Trophoblast cell (in vitro differentiated cells and primary cell): ENCODE measurements at regions not wholly inside any gene's neighbourhood (a gene's known extent, or its start where the extent isn't known, plus 50 kb on each side); places are given as distances from the start of the nearest gene placed in this dataset.

Source experiments
- DNase-seq, 2 donors: peaks; one replicate each; pipeline ENCODE4 v3.0.0-alpha.2; 2016
- H2AFZ ChIP-seq: 2 replicates; pipeline ENCODE4 v1.6.1; 2013; ENCODE audit warnings: low read length, moderate library complexity, mild to moderate bottlenecking; ENCODE audit not compliant: insufficient read depth, poor library complexity
- H2AK5ac ChIP-seq: 2 replicates; pipeline ENCODE4 v1.6.1; 2013; ENCODE audit warnings: mild to moderate bottlenecking, low read length
- H2BK120ac ChIP-seq: 2 replicates; pipeline ENCODE4 v1.6.1; 2013; ENCODE audit warnings: low read length, mild to moderate bottlenecking, moderate library complexity; ENCODE audit not compliant: insufficient read depth, poor library complexity
- H2BK12ac ChIP-seq: 2 replicates; pipeline ENCODE4 v1.6.1; 2013; ENCODE audit warnings: mild to moderate bottlenecking, low read length, moderate library complexity
- H2BK5ac ChIP-seq: 2 replicates; pipeline ENCODE4 v1.6.1; 2013; ENCODE audit warnings: low read length, low read depth, moderate library complexity, mild to moderate bottlenecking; ENCODE audit not compliant: poor library complexity
- H3K14ac ChIP-seq: 2 replicates; pipeline ENCODE4 v1.6.1; 2013; ENCODE audit warnings: mild to moderate bottlenecking, low read length
- H3K18ac ChIP-seq: 2 replicates; pipeline ENCODE4 v1.6.1; 2013; ENCODE audit warnings: mild to moderate bottlenecking, low read length
- H3K23ac ChIP-seq: 2 replicates; pipeline ENCODE4 v1.6.1; 2013; ENCODE audit warnings: low read length
- H3K27ac ChIP-seq: 2 replicates; pipeline ENCODE4 v1.5.1; 2013; ENCODE audit warnings: low read depth, mild to moderate bottlenecking, inconsistent platforms, low read length, moderate library complexity
- H3K27me3 ChIP-seq: 2 replicates; pipeline ENCODE4 v1.6.1; 2013; ENCODE audit warnings: inconsistent platforms, mild to moderate bottlenecking, low read length, moderate library complexity; ENCODE audit not compliant: insufficient read depth
- H3K36me3 ChIP-seq, 2 experiments: 1 replicate in 1 of 2; 2 replicates in 1 of 2; pipeline ENCODE4 v1.6.1; 2013; ENCODE audit warnings: low read length in 2 of 2, mild to moderate bottlenecking in 2 of 2, moderate library complexity in 1 of 2; ENCODE audit not compliant: insufficient read depth in 2 of 2, control insufficient read depth in 1 of 2
- H3K4ac ChIP-seq: 2 replicates; pipeline ENCODE4 v1.6.1; 2013; ENCODE audit warnings: low read depth, mild to moderate bottlenecking, low read length, moderate library complexity
- H3K4me1 ChIP-seq, 2 experiments: 1 replicate in 1 of 2; 2 replicates in 1 of 2; pipeline ENCODE4 v1.6.1; 2013; ENCODE audit warnings: low read length in 2 of 2, mild to moderate bottlenecking in 2 of 2, moderate library complexity in 1 of 2; ENCODE audit not compliant: insufficient read depth in 2 of 2, control insufficient read depth in 1 of 2
- H3K4me2 ChIP-seq: 2 replicates; pipeline ENCODE4 v1.6.1; 2013; ENCODE audit warnings: inconsistent platforms, mild to moderate bottlenecking, low read length, moderate library complexity
- H3K4me3 ChIP-seq: 2 replicates; pipeline ENCODE4 v1.5.1; 2013; ENCODE audit warnings: mild to moderate bottlenecking, low read depth, low read length, inconsistent platforms
- H3K79me1 ChIP-seq: one replicate; pipeline ENCODE4 v1.6.1; 2013; ENCODE audit warnings: low read length
- H3K79me2 ChIP-seq: 2 replicates; pipeline ENCODE4 v1.6.1; 2013; ENCODE audit warnings: low read length, mild to moderate bottlenecking; ENCODE audit not compliant: control insufficient read depth, insufficient read depth, poor library complexity
- H3K9ac ChIP-seq: 2 replicates; pipeline ENCODE4 v1.6.1; 2013; ENCODE audit warnings: mild to moderate bottlenecking, low read length
- H3K9me3 ChIP-seq: 2 replicates; pipeline ENCODE4 v1.6.1; 2013; ENCODE audit warnings: low read depth, mild to moderate bottlenecking, control low read depth, inconsistent platforms, low read length; ENCODE audit not compliant: insufficient read depth
- H4K12ac ChIP-seq: 2 replicates; pipeline ENCODE4 v1.6.1; 2013; ENCODE audit warnings: low read depth, mild to moderate bottlenecking, low read length, moderate library complexity
- H4K8ac ChIP-seq: 2 replicates; pipeline ENCODE4 v1.6.1; 2013; ENCODE audit warnings: low read depth, mild to moderate bottlenecking, low read length, moderate library complexity
- H4K91ac ChIP-seq: one replicate; pipeline ENCODE4 v1.6.1; 2013; ENCODE audit warnings: low read depth, mild to moderate bottlenecking, low read length, moderate library complexity
- WGBS: extraction: QIAGEN DNeasy Blood & Tissue Kit; methylation state at CpG from one replicate; pipeline ENCODE4 v1.1.7; 2013; ENCODE audit warnings: missing lambda C conversion rate; ENCODE audit not compliant: insufficient read length, insufficient coverage; ENCODE audit errors: extremely low coverage; 5-methylcytosine and 5-hydroxymethylcytosine counted together

DNA sequence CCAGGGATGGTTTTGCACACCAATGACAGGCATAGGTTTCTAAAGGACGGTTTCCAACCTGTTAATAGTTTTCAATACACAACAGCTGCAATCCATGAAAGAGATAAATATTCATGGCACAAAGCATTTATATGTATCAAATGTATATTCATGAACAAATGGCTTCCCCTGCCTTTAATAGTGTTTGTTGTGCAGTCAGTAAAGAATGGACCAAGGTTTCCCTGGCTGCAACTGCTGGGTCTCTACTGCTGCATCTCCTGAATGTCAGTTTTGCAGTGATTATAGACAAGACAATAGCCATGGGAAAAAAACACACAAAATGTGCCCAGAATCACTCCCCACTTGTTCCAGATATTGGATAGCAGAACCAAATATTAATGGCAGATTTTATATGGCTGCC lies 284.1 kb downstream of the BTG1 start:
- H3K4me3 ChIP-seq: no peak overlapping the region
- no peaks in the 10 kb centered on the region for H3K4me1 ChIP-seq
- no peak overlapping the region for H2BK12ac ChIP-seq
- no peak overlapping the region for H3K23ac ChIP-seq
- no peak overlapping the region for H3K4me2 ChIP-seq
- no peaks in the 10 kb centered on the region for H3K79me2 ChIP-seq
- H4K12ac ChIP-seq: no peak overlapping the region
- no peak overlapping the region for H2BK5ac ChIP-seq
- no peaks in the 10 kb centered on the region for H3K27me3 ChIP-seq
- H2BK120ac ChIP-seq: no peak overlapping the region
- H3K4ac ChIP-seq: no peak overlapping the region
- no peaks in the 10 kb centered on the region for H3K36me3 ChIP-seq
- no peaks in the 10 kb centered on the region for H3K79me1 ChIP-seq
- no peak overlapping the region for H4K91ac ChIP-seq
- H4K8ac ChIP-seq: no peak overlapping the region
- no peak overlapping the region for H3K27ac ChIP-seq
- WGBS: no CpG with 5 or more reads among the region's 1 CpG
- H3K14ac ChIP-seq: no peak overlapping the region
- no peak overlapping the region for H2AFZ ChIP-seq
- no peak overlapping the region for H3K18ac ChIP-seq
- no peaks in the 10 kb centered on the region for H3K9me3 ChIP-seq
- DNase-seq: no peak
- no peak overlapping the region for H2AK5ac ChIP-seq
- H3K9ac ChIP-seq: no peak overlapping the region

DNA sequence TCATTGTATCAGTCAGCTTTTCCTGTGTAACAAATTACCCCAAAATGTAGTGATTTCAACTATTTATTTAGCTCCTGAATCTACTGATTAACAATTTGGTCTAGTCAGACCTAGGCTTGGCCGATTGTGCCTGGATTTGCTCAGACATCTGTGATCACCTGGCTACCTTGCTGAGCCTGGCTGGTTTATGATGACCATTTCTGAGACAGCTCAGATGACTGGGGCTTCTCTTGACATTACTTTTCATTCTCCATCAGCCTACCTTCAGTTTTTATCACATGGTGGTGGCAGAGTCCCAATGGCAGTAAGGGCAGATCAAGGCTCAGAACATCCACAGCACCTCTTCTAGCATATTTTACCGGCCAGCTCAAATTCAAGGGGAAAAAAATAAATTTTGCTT lies 286.3 kb downstream of the BTG1 start:
- no peak overlapping the region for H3K4me3 ChIP-seq
- H4K91ac ChIP-seq: no peak overlapping the region
- H3K14ac ChIP-seq: no peak overlapping the region
- H3K9ac ChIP-seq: no peak overlapping the region
- no peak overlapping the region for H4K12ac ChIP-seq
- no peak overlapping the region for H3K4ac ChIP-seq
- H3K18ac ChIP-seq: no peak overlapping the region
- no peaks in the 10 kb centered on the region for H3K27me3 ChIP-seq
- H3K4me2 ChIP-seq: no peak overlapping the region
- no peak overlapping the region for H4K8ac ChIP-seq
- H3K27ac ChIP-seq: no peak overlapping the region
- no peaks in the 10 kb centered on the region for H3K36me3 ChIP-seq
- no peak overlapping the region for H3K23ac ChIP-seq
- H3K79me1 ChIP-seq: no peaks in the 10 kb centered on the region
- H3K4me1 ChIP-seq: no peaks in the 10 kb centered on the region
- H3K9me3 ChIP-seq: no peaks in the 10 kb centered on the region
- WGBS: no CpG with 5 or more reads among the region's 2 CpGs
- H3K79me2 ChIP-seq: no peaks in the 10 kb centered on the region
- H2AK5ac ChIP-seq: no peak overlapping the region
- no peak overlapping the region for H2BK12ac ChIP-seq
- H2BK5ac ChIP-seq: no peak overlapping the region
- no peak overlapping the region for H2BK120ac ChIP-seq
- no peak overlapping the region for H2AFZ ChIP-seq
- no peak for DNase-seq

DNA sequence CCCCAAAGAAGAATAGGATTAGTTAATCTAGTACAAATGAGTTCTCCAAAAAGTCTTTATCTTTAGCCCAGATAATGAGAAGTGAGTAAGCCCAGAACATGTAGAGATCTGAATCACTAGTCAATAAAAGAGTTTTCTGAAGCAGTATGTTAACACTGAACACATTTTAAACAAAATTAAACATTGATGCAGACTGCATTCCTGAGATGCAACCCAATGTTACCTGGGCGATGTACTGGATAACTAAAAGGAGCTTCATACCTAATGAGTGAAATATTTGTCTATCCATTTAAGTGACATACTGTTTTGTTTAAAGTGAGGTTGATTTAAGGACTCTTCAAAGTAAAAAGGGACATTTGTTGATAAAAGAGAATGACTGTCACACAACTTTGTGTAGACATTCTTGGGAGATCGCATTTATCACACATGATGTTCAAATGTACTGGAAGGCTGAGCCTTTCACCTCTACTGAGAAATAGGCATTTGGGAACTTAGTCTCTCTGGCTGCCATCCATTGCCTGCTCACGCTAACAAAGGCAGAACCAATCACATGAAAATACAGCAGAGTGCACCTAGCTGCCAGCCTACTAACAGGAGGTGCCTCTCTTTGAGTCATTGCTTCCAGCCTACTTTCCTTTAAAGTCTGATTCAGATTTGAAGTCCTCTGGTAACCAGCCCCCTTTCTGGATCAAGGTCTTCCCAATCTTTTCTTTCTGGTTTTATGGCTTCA lies 287.7 kb downstream of the BTG1 start:
- H3K4ac ChIP-seq: no peak overlapping the region

DNA sequence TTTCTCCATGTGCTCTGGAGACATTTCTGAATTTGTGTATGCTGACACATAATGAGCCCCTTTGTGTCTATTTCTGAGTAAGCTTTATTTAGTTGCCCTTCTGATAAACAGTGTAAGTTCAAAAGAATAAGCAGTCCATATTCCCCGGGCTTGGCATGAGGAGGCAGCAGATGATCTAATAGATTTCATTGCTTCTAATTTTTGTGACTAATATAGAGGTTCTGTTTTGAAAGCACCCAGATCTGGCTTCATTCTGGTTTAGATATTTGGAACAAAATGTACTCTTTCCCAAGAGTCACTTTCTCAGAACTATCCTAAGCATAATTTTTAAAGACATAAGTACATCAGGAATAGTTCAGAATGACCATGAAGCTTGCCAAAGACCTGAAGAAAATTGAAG lies 290.9 kb downstream of the BTG1 start:
- Histone ChIP-seq H4K12ac (no peak overlapping the region), H4K8ac (no peak overlapping the region), H3K79me2 (no peaks in the 10 kb centered on the region), H3K14ac (no peak overlapping the region), H3K4me2 (no peak overlapping the region), H3K23ac (no peak overlapping the region), H3K27me3 (no peaks in the 10 kb centered on the region), H2BK120ac (no peak overlapping the region), H3K4me3 (no peak overlapping the region), H3K9ac (no peak overlapping the region), H3K4ac (no peak overlapping the region), H2AK5ac (no peak overlapping the region), H2BK12ac (no peak overlapping the region), H3K9me3 (no peaks in the 10 kb centered on the region), H3K4me1 (no peaks in the 10 kb centered on the region), H3K79me1 (no peaks in the 10 kb centered on the region), H3K27ac (no peak overlapping the region), H2AFZ (no peak overlapping the region), H3K18ac (no peak overlapping the region), H3K36me3 (no peaks in the 10 kb centered on the region), H2BK5ac (no peak overlapping the region), H4K91ac (no peak overlapping the region)
- no peak for DNase-seq
- no CpG with 5 or more reads among the region's 1 CpG for WGBS

More for the DNA sequence above, 287.7 kb downstream of the BTG1 start:
- H3K9me3 ChIP-seq: no peaks in the 10 kb centered on the region
- no peak overlapping the region for H2BK12ac ChIP-seq
- H3K27me3 ChIP-seq: no peaks in the 10 kb centered on the region
- no peak overlapping the region for H2BK120ac ChIP-seq
- no peak overlapping the region for H3K23ac ChIP-seq
- no peaks in the 10 kb centered on the region for H3K79me1 ChIP-seq
- H4K8ac ChIP-seq: no peak overlapping the region
- H3K9ac ChIP-seq: no peak overlapping the region
- no CpG with 5 or more reads among the region's 3 CpGs for WGBS
- H4K91ac ChIP-seq: no peak overlapping the region
- no peak overlapping the region for H2AFZ ChIP-seq
- no peak overlapping the region for H4K12ac ChIP-seq
- H2AK5ac ChIP-seq: no peak overlapping the region
- no peak for DNase-seq
- no peak overlapping the region for H3K4me3 ChIP-seq
- no peaks in the 10 kb centered on the region for H3K4me1 ChIP-seq
- H3K18ac ChIP-seq: no peak overlapping the region
- H3K14ac ChIP-seq: no peak overlapping the region
- no peaks in the 10 kb centered on the region for H3K36me3 ChIP-seq
- no peak overlapping the region for H3K4me2 ChIP-seq
- no peak overlapping the region for H2BK5ac ChIP-seq
- no peaks in the 10 kb centered on the region for H3K79me2 ChIP-seq
- no peak overlapping the region for H3K27ac ChIP-seq
